Astrocyte (in vitro differentiated cells and primary cell): ENCODE measurements at regions not wholly inside any gene's neighbourhood (a gene's known extent, or its start where the extent isn't known, plus 50 kb on each side); places are given as distances from the start of the nearest gene placed in this dataset.

ENCODE experiments used
- DNase-seq: peaks from one replicate; pipeline ENCODE4 v3.0.0-alpha.2; 2010; ENCODE audit warnings: low read depth
- FAIRE-seq: peaks from 2 replicates; lab custom pipeline; 2011; peaks lifted over from hg19 to GRCh38; lab: Jason Lieb, UNC
- H2AFZ ChIP-seq: 2 replicates; pipeline ENCODE4 v1.6.0; 2012; ENCODE audit warnings: low read depth, low read length, inconsistent platforms
- H3K27ac ChIP-seq: 2 replicates; pipeline ENCODE4 v1.5.1; 2011; ENCODE audit warnings: low read depth, low read length, inconsistent platforms
- H3K27me3 ChIP-seq: 2 replicates; pipeline ENCODE4 v1.6.0; 2011; ENCODE audit warnings: low read length, inconsistent platforms; ENCODE audit not compliant: insufficient read depth
- H3K36me3 ChIP-seq: 2 replicates; pipeline ENCODE4 v1.5.1; 2011; ENCODE audit warnings: low read length, inconsistent platforms; ENCODE audit not compliant: insufficient read depth
- H3K4me1 ChIP-seq: 2 replicates; pipeline ENCODE4 v1.5.1; 2011; ENCODE audit warnings: low read length, inconsistent platforms; ENCODE audit not compliant: insufficient read depth
- H3K4me2 ChIP-seq: 2 replicates; pipeline ENCODE4 v1.6.0; 2012; ENCODE audit warnings: low read length, inconsistent platforms
- H3K4me3 ChIP-seq: 2 replicates; pipeline ENCODE4 v1.5.1; 2011; ENCODE audit warnings: low read depth, mild to moderate bottlenecking, low read length, inconsistent platforms; ENCODE audit not compliant: insufficient read depth
- H3K79me2 ChIP-seq: 2 replicates; pipeline ENCODE4 v1.6.0; 2012; ENCODE audit warnings: mild to moderate bottlenecking, low read length, inconsistent platforms; ENCODE audit not compliant: insufficient read depth
- H3K9ac ChIP-seq: 2 replicates; pipeline ENCODE4 v1.6.0; 2012; ENCODE audit warnings: mild to moderate bottlenecking, low read length, inconsistent platforms
- H3K9me3 ChIP-seq: 2 replicates; pipeline ENCODE4 v1.5.1; 2012; ENCODE audit warnings: low read depth, mild to moderate bottlenecking, low read length, inconsistent platforms; ENCODE audit not compliant: insufficient read depth
- H4K20me1 ChIP-seq: 2 replicates; pipeline ENCODE4 v1.6.0; 2012; ENCODE audit warnings: low read length, inconsistent platforms; ENCODE audit not compliant: insufficient read depth
- H3K27ac Mint-ChIP-seq: one replicate; pipeline ENCODE4 v1.8.0; 2021; ENCODE audit warnings: mild to moderate bottlenecking, mixed read lengths; ENCODE audit not compliant: unreplicated experiment
- H3K27me3 Mint-ChIP-seq: one replicate; pipeline ENCODE4 v1.8.0; 2021; ENCODE audit warnings: low read depth, mixed read lengths; ENCODE audit not compliant: unreplicated experiment
- H3K36me3 Mint-ChIP-seq: one replicate; pipeline ENCODE4 v1.8.0; 2021; ENCODE audit warnings: low read depth, mixed read lengths; ENCODE audit not compliant: unreplicated experiment
- H3K4me1 Mint-ChIP-seq: one replicate; pipeline ENCODE4 v1.8.0; 2021; ENCODE audit warnings: low read depth, mixed read lengths; ENCODE audit not compliant: unreplicated experiment
- H3K4me3 Mint-ChIP-seq: one replicate; pipeline ENCODE4 v1.8.0; 2021; ENCODE audit warnings: mild to moderate bottlenecking, moderate library complexity, mixed read lengths; ENCODE audit not compliant: unreplicated experiment
- H3K9me3 Mint-ChIP-seq: one replicate; pipeline ENCODE4 v1.8.0; 2021; ENCODE audit warnings: mild to moderate bottlenecking, mixed read lengths; ENCODE audit not compliant: unreplicated experiment
- EZH2 ChIP-seq: IDR thresholded peaks from 2 replicates; pipeline ENCODE4 v1.6.1; 2012; ENCODE audit warnings: mild to moderate bottlenecking, low read length, inconsistent platforms; ENCODE audit not compliant: insufficient read depth
- TF ChIP-seq, protein P1 (sequence below): IDR thresholded peaks from 2 replicates; pipeline ENCODE4 v1.5.1; 2011; ENCODE audit warnings: low read depth, mild to moderate bottlenecking, inconsistent platforms, low read length, moderate library complexity; ENCODE audit not compliant: insufficient read depth

DNA sequence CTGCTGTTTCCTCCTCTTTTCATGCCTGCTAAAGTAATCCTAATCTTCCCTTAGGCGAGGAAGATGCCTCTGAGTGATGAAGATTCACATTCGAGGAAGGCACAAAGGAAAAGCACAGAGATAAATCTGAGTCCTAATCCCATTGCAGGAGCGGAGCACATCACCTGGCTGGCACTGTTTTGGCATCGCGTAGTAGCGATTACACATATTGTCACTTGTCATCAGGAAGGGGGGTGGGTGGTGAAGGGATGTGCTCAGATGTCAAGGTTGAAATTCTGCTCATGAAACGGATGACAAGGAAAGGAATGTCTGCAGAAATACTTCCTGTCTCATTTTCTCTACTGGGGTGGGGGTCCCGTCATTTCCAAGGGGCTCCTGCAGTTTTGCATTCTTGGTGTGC is 363.1 kb upstream of the EEF2KMT start:
- Mint-ChIP-seq H3K4me1 (no peaks in the 10 kb centered on the region), H3K27ac (no peak overlapping the region)

DNA sequence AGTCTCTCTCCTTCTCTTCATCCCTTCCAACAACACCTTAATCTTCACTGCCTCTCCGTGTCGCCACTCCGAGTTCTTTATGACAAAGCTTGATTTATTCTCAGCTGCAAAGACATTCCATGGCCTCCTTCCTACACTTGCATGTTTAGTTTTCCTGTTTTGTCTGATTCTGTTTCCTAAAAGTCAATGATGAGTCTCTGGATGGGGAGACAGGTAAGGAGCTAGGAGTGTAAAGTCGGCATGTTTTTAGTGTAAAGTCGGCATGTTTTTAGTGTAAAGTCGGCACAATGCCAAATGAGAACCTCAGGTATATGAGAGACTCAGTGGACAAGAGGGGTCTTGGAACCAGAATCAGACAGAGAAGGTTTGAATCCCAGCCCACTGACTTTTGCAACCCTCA is 362.3 kb upstream of the EEF2KMT start:
- H4K20me1 ChIP-seq: no peaks in the 10 kb centered on the region
- no peak for DNase-seq
- peaks cover 8% of the 10 kb centered on the region for H3K9me3 ChIP-seq
- H3K9me3 Mint-ChIP-seq: no peaks in the 10 kb centered on the region
- H3K4me1 ChIP-seq: no peaks in the 10 kb centered on the region
- no peaks in the 10 kb centered on the region for H3K36me3 ChIP-seq
- H3K27me3 ChIP-seq: no peaks in the 10 kb centered on the region
- no peaks in the 10 kb centered on the region for H3K36me3 Mint-ChIP-seq
- no peak overlapping the region for H3K27ac Mint-ChIP-seq
- no peaks in the 10 kb centered on the region for H3K4me1 Mint-ChIP-seq
- H3K9ac ChIP-seq: no peak overlapping the region
- no peak overlapping the region for H3K4me3 ChIP-seq
- TF ChIP-seq, protein P1, sequence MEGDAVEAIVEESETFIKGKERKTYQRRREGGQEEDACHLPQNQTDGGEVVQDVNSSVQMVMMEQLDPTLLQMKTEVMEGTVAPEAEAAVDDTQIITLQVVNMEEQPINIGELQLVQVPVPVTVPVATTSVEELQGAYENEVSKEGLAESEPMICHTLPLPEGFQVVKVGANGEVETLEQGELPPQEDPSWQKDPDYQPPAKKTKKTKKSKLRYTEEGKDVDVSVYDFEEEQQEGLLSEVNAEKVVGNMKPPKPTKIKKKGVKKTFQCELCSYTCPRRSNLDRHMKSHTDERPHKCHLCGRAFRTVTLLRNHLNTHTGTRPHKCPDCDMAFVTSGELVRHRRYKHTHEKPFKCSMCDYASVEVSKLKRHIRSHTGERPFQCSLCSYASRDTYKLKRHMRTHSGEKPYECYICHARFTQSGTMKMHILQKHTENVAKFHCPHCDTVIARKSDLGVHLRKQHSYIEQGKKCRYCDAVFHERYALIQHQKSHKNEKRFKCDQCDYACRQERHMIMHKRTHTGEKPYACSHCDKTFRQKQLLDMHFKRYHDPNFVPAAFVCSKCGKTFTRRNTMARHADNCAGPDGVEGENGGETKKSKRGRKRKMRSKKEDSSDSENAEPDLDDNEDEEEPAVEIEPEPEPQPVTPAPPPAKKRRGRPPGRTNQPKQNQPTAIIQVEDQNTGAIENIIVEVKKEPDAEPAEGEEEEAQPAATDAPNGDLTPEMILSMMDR: no peak
- no peak for TF ChIP-seq EZH2
- peaks cover 27% of the 10 kb centered on the region for H3K27me3 Mint-ChIP-seq
- H2AFZ ChIP-seq: no peak overlapping the region
- H3K79me2 ChIP-seq: no peaks in the 10 kb centered on the region
- H3K27ac ChIP-seq: no peak overlapping the region
- no peak overlapping the region for H3K4me2 ChIP-seq
- no peak for FAIRE-seq
- H3K4me3 Mint-ChIP-seq: no peak overlapping the region

More for the DNA sequence above, 363.1 kb upstream of the EEF2KMT start:
- no peaks in the 10 kb centered on the region for H3K9me3 Mint-ChIP-seq
- Histone ChIP-seq H3K27ac (no peak overlapping the region), H3K4me3 (no peak overlapping the region), H3K79me2 (no peaks in the 10 kb centered on the region), H3K9me3 (peaks cover 6% of the 10 kb centered on the region), H4K20me1 (no peaks in the 10 kb centered on the region), H2AFZ (no peak overlapping the region), H3K9ac (no peak overlapping the region), H3K27me3 (no peaks in the 10 kb centered on the region), H3K4me1 (no peaks in the 10 kb centered on the region), H3K4me2 (no peak overlapping the region), H3K36me3 (no peaks in the 10 kb centered on the region)
- TF ChIP-seq EZH2: no peak
- TF ChIP-seq, protein P1: no peak
- peaks cover 35% of the 10 kb centered on the region for H3K27me3 Mint-ChIP-seq
- no peak overlapping the region for H3K4me3 Mint-ChIP-seq
- DNase-seq (no peak), FAIRE-seq (no peak)
- no peaks in the 10 kb centered on the region for H3K36me3 Mint-ChIP-seq

DNA sequence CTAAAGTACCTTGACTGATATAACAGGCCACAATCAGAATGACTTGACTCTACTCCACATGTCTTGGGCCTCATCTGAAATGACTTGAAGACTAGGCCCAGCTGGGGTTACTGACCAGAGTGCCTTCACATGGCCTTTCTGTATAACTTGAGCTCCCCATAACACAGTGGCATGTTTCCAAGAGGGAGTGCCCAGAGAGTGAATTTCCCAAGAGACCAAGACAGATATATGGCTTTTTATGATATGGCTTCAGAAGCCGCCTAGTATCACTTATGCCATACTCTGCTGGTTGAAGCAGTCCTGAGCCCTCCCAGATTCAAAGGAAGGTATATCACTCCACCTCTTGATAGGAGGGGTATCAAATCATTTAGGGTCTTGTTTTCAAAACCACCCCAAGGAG is 357.5 kb upstream of the EEF2KMT start:
- Histone ChIP-seq H2AFZ (no peak overlapping the region), H3K4me1 (no peaks in the 10 kb centered on the region), H3K27ac (no peak overlapping the region), H3K4me2 (no peak overlapping the region), H3K9ac (no peak overlapping the region), H3K36me3 (no peaks in the 10 kb centered on the region), H4K20me1 (no peaks in the 10 kb centered on the region), H3K79me2 (no peaks in the 10 kb centered on the region), H3K4me3 (no peak overlapping the region), H3K9me3 (peaks cover 6% of the 10 kb centered on the region), H3K27me3 (no peaks in the 10 kb centered on the region)
- TF ChIP-seq, protein P1: no peak
- TF ChIP-seq EZH2: no peak
- FAIRE-seq (no peak), DNase-seq (no peak)
- no peak overlapping the region for H3K4me3 Mint-ChIP-seq
- no peaks in the 10 kb centered on the region for H3K4me1 Mint-ChIP-seq
- H3K9me3 Mint-ChIP-seq: no peaks in the 10 kb centered on the region
- no peaks in the 10 kb centered on the region for H3K36me3 Mint-ChIP-seq
- H3K27ac Mint-ChIP-seq: no peak overlapping the region
- H3K27me3 Mint-ChIP-seq: peaks cover 36% of the 10 kb centered on the region
